ENCODE measurements at regions not wholly inside any gene's neighbourhood (a gene's known extent, or its start where the extent isn't known, plus 50 kb on each side); places are given as distances from the start of the nearest gene placed in this dataset.

DNA sequence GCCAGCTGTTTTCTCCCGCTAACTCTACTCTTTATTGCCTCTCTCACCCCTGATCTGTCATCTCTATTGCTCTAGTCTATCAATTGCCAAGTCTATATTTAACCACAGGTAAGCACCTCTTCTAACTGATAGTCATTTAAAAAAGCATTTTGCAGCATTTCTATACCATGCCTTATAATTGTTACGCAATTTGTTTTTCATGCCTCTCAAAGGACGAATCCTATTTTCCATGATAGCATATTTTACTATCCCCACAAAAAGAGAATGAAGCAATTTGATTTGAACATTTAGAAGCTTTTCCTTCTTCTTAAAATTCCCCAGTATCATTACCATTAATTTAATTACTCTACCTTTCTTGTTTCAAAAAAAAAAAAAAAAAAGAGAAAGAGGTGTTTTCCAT lies 432.8 kb upstream of the ZP4 start:
- Histone ChIP-seq H3K27ac (ENCODE audit: low read depth, low read length) (no peak overlapping the region), H3K4me3 (ENCODE audit: low read depth, low read length) (no peak overlapping the region), H3K27me3 (ENCODE audit: control insufficient read depth, insufficient read depth, low read length) (no peaks in the 10 kb centered on the region), H3K9me3 (ENCODE audit: control insufficient read depth, insufficient read depth, low read length) (peaks cover 24% of the 10 kb centered on the region)
- no peak for DNase-seq (ENCODE audit: low read depth, low spot score)
- ChIA-PET CTCF (no interaction called here), POLR2A (no interaction called here)
- TF ChIP-seq, protein P1, sequence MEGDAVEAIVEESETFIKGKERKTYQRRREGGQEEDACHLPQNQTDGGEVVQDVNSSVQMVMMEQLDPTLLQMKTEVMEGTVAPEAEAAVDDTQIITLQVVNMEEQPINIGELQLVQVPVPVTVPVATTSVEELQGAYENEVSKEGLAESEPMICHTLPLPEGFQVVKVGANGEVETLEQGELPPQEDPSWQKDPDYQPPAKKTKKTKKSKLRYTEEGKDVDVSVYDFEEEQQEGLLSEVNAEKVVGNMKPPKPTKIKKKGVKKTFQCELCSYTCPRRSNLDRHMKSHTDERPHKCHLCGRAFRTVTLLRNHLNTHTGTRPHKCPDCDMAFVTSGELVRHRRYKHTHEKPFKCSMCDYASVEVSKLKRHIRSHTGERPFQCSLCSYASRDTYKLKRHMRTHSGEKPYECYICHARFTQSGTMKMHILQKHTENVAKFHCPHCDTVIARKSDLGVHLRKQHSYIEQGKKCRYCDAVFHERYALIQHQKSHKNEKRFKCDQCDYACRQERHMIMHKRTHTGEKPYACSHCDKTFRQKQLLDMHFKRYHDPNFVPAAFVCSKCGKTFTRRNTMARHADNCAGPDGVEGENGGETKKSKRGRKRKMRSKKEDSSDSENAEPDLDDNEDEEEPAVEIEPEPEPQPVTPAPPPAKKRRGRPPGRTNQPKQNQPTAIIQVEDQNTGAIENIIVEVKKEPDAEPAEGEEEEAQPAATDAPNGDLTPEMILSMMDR (IDR thresholded peaks at IDR 0.05; ENCODE audit: low read depth, low read length): no peak

DNA sequence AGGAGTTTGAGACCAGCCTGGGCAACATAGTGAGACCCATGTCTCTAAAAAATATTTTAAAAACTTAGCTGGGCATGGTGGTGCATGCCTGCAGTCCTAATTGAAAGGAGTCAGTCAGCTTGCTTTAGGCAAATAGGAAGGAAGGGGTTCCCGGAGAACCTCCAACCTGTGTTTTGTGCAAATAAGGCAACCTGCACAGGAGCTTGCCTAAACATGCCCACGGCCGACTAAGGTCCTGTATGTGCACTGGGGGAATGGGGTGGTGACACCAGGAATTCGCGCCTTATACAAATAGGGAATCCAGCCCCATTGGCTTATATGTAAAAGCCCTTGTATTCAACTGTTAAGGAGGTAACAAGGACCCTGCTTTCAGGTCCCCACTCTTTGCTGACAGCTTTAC lies 429.2 kb upstream of the ZP4 start:
- ChIA-PET CTCF (no interaction called here), POLR2A (no interaction called here)
- no peak for DNase-seq (ENCODE audit: low read depth, low spot score)
- TF ChIP-seq, protein P1 (IDR thresholded peaks at IDR 0.05; ENCODE audit: low read depth, low read length): no peak
- H3K27ac ChIP-seq (ENCODE audit: low read depth, low read length): no peak overlapping the region
- H3K4me3 ChIP-seq (ENCODE audit: low read depth, low read length): no peak overlapping the region
- H3K9me3 ChIP-seq (ENCODE audit: control insufficient read depth, insufficient read depth, low read length): peaks cover 15% of the 10 kb centered on the region
- no peaks in the 10 kb centered on the region for H3K27me3 ChIP-seq (ENCODE audit: control insufficient read depth, insufficient read depth, low read length)

DNA sequence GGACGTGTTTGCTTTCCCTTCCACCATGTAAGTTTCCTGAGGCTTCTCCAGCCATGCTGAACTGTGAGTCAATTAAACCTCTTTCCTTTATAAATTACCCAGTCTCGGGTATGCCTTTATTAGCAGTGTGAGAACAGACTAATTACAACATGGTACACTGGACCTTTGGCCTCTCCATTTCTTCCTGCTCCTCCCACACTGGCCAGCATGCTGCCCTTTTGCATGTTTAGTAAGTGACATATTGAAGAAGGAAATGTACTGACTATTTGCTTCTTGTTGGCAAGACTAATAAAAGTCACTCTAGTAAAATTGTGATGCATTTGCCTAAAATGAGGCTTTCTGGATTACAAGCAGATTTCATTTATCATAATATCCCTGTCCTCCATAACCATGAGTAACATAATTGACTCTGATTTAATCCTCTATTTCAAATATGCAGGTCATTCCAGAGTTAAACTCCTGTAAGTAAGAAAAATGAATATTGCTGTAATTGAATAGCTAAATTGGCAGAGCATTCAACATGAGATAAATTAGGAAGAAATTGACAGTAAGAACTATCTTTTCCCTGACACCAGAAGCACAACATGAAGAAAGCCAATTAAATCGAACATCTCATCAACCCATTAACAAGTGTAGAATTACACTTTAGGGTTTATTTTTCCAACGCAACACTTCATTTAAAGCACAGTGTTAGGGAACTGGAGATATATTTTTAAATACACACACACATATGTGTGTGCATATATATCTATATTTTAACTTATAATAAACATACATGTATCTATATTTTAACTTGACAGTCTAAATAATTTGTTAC lies 427.8 kb upstream of the ZP4 start:
- TF ChIP-seq, protein P1 (IDR thresholded peaks at IDR 0.05; ENCODE audit: low read depth, low read length): no peak
- ChIA-PET POLR2A (no interaction called here), CTCF (no interaction called here)
- no peak overlapping the region for H3K27ac ChIP-seq (ENCODE audit: low read depth, low read length)
- no peaks in the 10 kb centered on the region for H3K27me3 ChIP-seq (ENCODE audit: control insufficient read depth, insufficient read depth, low read length)
- DNase-seq (ENCODE audit: low read depth, low spot score): no peak
- peaks cover 10% of the 10 kb centered on the region; the same call in 1 of the 2 replicates for H3K9me3 ChIP-seq (ENCODE audit: control insufficient read depth, insufficient read depth, low read length)
- H3K4me3 ChIP-seq (ENCODE audit: low read depth, low read length): no peak overlapping the region

DNA sequence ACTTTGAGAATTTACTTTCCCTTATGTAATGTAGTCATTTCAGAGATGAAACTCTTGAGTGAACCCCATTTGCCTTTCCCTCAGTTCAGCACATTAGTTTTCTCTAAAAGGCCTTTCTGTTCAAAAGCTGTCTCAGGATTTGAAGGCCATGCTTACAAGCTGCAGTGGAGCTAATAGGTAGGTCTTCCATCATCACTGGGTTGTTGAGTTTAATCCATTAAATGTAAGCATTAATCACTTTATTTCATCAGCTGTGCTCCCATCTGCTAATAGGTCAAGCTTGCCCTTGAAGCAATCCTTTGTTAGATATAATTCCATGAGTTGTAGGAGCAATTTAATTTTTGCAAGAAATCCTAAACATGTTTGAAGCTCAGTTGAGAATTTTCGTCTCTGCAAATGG lies 422.2 kb upstream of the ZP4 start:
- TF ChIP-seq, protein P1 (IDR thresholded peaks at IDR 0.05; ENCODE audit: low read depth, low read length): no peak
- DNase-seq (ENCODE audit: low read depth, low spot score): no peak
- CTCF ChIA-PET: no interaction called here
- no peaks in the 10 kb centered on the region for H3K27me3 ChIP-seq (ENCODE audit: control insufficient read depth, insufficient read depth, low read length)
- POLR2A ChIA-PET: no interaction called here
- no peak overlapping the region for H3K27ac ChIP-seq (ENCODE audit: low read depth, low read length)
- H3K9me3 ChIP-seq (ENCODE audit: control insufficient read depth, insufficient read depth, low read length): peaks cover 4% of the 10 kb centered on the region
- H3K4me3 ChIP-seq (ENCODE audit: low read depth, low read length): no peak overlapping the region

DNA sequence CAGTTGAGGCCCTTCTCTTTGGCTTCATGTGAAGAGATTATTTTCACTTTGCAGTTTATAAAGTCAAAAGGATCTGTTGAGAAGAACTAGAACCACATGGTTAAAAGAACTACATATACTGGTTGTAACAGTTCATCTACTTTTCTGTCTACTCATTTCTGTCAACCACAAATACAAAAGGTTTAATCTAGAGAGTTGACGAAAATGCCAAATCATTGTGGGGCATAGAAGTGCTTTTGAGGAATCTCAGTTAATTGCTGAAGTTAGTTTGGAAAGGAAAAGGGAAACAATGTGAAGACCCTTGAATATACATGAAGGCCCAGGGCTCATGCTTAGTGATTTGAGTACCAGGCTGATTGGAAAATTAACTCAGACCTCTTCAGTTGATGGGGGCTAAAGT lies 415.7 kb upstream of the ZP4 start:
- Histone ChIP-seq H3K27me3 (ENCODE audit: control insufficient read depth, insufficient read depth, low read length) (no peaks in the 10 kb centered on the region), H3K27ac (ENCODE audit: low read depth, low read length) (no peak overlapping the region), H3K4me3 (ENCODE audit: low read depth, low read length) (no peak overlapping the region), H3K9me3 (ENCODE audit: control insufficient read depth, insufficient read depth, low read length) (peaks cover 7% of the 10 kb centered on the region)
- CTCF ChIA-PET: no interaction called here
- TF ChIP-seq, protein P1 (IDR thresholded peaks at IDR 0.05; ENCODE audit: low read depth, low read length): no peak
- no peak for DNase-seq (ENCODE audit: low read depth, low spot score)
- POLR2A ChIA-PET: no interaction called here
